H9 (cell line): ENCODE measurements at regions not wholly inside any gene's neighbourhood (a gene's known extent, or its start where the extent isn't known, plus 50 kb on each side); places are given as distances from the start of the nearest gene placed in this dataset.

Source experiments
- DNase-seq: peaks from one replicate; pipeline ENCODE4 v3.0.0-alpha.2; 2017
- H2AFZ ChIP-seq: one replicate; pipeline ENCODE4 v1.6.1; 2013; ENCODE audit warnings: mild to moderate bottlenecking, low read length, control low read depth, moderate library complexity
- H2AK5ac ChIP-seq: 2 replicates; pipeline ENCODE4 v1.6.1; 2013; ENCODE audit warnings: low read length, control low read depth, mixed read lengths; ENCODE audit not compliant: insufficient read length
- H2BK120ac ChIP-seq: one replicate; pipeline ENCODE4 v1.6.1; 2013; ENCODE audit warnings: low read depth, mild to moderate bottlenecking, low read length, control low read depth, inconsistent platforms; ENCODE audit not compliant: poor library complexity, severe bottlenecking
- H2BK12ac ChIP-seq: 2 replicates; pipeline ENCODE4 v1.6.1; 2013; ENCODE audit warnings: low read length, control low read depth, mixed read lengths, low read depth; ENCODE audit not compliant: insufficient read length
- H2BK15ac ChIP-seq: 2 replicates; pipeline ENCODE4 v1.6.1; 2013; ENCODE audit warnings: low read depth, low read length, control low read depth
- H2BK20ac ChIP-seq: one replicate; pipeline ENCODE4 v1.6.1; 2013; ENCODE audit warnings: low read depth, mild to moderate bottlenecking, low read length, control low read depth, inconsistent platforms; ENCODE audit not compliant: poor library complexity, severe bottlenecking
- H2BK5ac ChIP-seq: 2 replicates; pipeline ENCODE4 v1.6.1; 2013; ENCODE audit warnings: low read length, control low read depth, mixed read lengths; ENCODE audit not compliant: insufficient read length
- H3K14ac ChIP-seq: 2 replicates; pipeline ENCODE4 v1.6.1; 2013; ENCODE audit warnings: low read length, control low read depth; ENCODE audit not compliant: insufficient read depth
- H3K18ac ChIP-seq: 2 replicates; pipeline ENCODE4 v1.6.1; 2013; ENCODE audit warnings: low read depth, mild to moderate bottlenecking, mixed read lengths, low read length, control low read depth; ENCODE audit not compliant: insufficient read length
- H3K23ac ChIP-seq: 2 replicates; pipeline ENCODE4 v1.6.1; 2013; ENCODE audit warnings: low read length, control low read depth, mixed read lengths, low read depth; ENCODE audit not compliant: insufficient read length
- H3K23me2 ChIP-seq: 2 replicates; pipeline ENCODE4 v1.6.1; 2013; ENCODE audit warnings: low read depth, mild to moderate bottlenecking, mixed read lengths, low read length, control low read depth; ENCODE audit not compliant: insufficient read length, poor library complexity, severe bottlenecking
- H3K27ac ChIP-seq: 2 replicates; pipeline ENCODE4 v1.5.1; 2013; ENCODE audit warnings: low read length, control low read depth, mixed read lengths, low read depth; ENCODE audit not compliant: insufficient read length
- H3K27me3 ChIP-seq: 2 replicates; pipeline ENCODE4 v1.6.1; 2013; ENCODE audit warnings: low read length, control low read depth, inconsistent platforms; ENCODE audit not compliant: insufficient read depth
- H3K4ac ChIP-seq: 2 replicates; pipeline ENCODE4 v1.6.1; 2013; ENCODE audit warnings: low read depth, mild to moderate bottlenecking, control low read depth, inconsistent platforms, low read length, moderate library complexity
- H3K4me1 ChIP-seq: 2 replicates; pipeline ENCODE4 v1.6.1; 2013; ENCODE audit warnings: low read length, control low read depth, inconsistent platforms; ENCODE audit not compliant: insufficient read depth
- H3K4me2 ChIP-seq: 2 replicates; pipeline ENCODE4 v1.6.1; 2013; ENCODE audit warnings: low read length, control low read depth, mixed read lengths; ENCODE audit not compliant: insufficient read length, insufficient read depth
- H3K56ac ChIP-seq: 2 replicates; pipeline ENCODE4 v1.6.1; 2013; ENCODE audit warnings: low read depth, mild to moderate bottlenecking, mixed read lengths, low read length, control low read depth; ENCODE audit not compliant: insufficient read length
- H3K79me1 ChIP-seq: 2 replicates; pipeline ENCODE4 v1.6.1; 2013; ENCODE audit warnings: low read depth, mild to moderate bottlenecking, moderate library complexity, low read length, control low read depth, inconsistent platforms; ENCODE audit not compliant: insufficient read depth, poor library complexity, severe bottlenecking
- H3K79me2 ChIP-seq: 2 replicates; pipeline ENCODE4 v1.6.1; 2013; ENCODE audit warnings: low read length, control low read depth, inconsistent platforms; ENCODE audit not compliant: insufficient read depth
- H3K9ac ChIP-seq: 2 replicates; pipeline ENCODE4 v1.6.1; 2013; ENCODE audit warnings: low read length, control low read depth, mixed read lengths; ENCODE audit not compliant: insufficient read length; ENCODE audit errors: extremely low read depth
- H3K9me3 ChIP-seq: one replicate; pipeline ENCODE4 v1.6.1; 2013; ENCODE audit warnings: low read depth, low read length, inconsistent platforms; ENCODE audit not compliant: control insufficient read depth
- H3T11ph ChIP-seq: one replicate; pipeline ENCODE4 v1.6.1; 2013; ENCODE audit warnings: mild to moderate bottlenecking, low read length, control low read depth, inconsistent platforms
- H4K20me1 ChIP-seq: one replicate; pipeline ENCODE4 v1.6.1; 2013; ENCODE audit not compliant: control insufficient read depth, insufficient read length, insufficient read depth
- H4K5ac ChIP-seq: 2 replicates; pipeline ENCODE4 v1.6.1; 2013; ENCODE audit warnings: low read depth, mild to moderate bottlenecking, mixed read lengths, low read length, control low read depth; ENCODE audit not compliant: insufficient read length
- H4K8ac ChIP-seq: replicated peaks from 2 replicates; pipeline ENCODE4 v1.6.1; 2013; ENCODE audit warnings: low read length, control low read depth, mixed read lengths, low read depth; ENCODE audit not compliant: insufficient read length
- H4K91ac ChIP-seq: 2 replicates; pipeline ENCODE4 v1.6.1; 2013; ENCODE audit warnings: low read depth, mild to moderate bottlenecking, moderate library complexity, mixed read lengths, low read length, control low read depth; ENCODE audit not compliant: insufficient read length
- H3K27ac Mint-ChIP-seq, 3 experiments: 2 replicates in 2 of 3; 3 replicates in 1 of 3; pipeline ENCODE4 v1.8.0; 2020 to 2021; ENCODE audit warnings: mixed read lengths in 3 of 3, mild to moderate bottlenecking in 1 of 3, moderate library complexity in 1 of 3
- H3K27me3 Mint-ChIP-seq: 2 replicates; pipeline ENCODE4 v1.8.0; 2021; ENCODE audit warnings: low read depth, mild to moderate bottlenecking, moderate library complexity, mixed read lengths
- H3K36me3 Mint-ChIP-seq, 3 experiments: 2 replicates in 2 of 3; 3 replicates in 1 of 3; pipeline ENCODE4 v1.8.0; 2020 to 2021; ENCODE audit warnings: low read depth in 3 of 3, mixed read lengths in 3 of 3; ENCODE audit not compliant: insufficient read depth in 1 of 3
- H3K4me1 Mint-ChIP-seq, 2 experiments: 2 replicates each; pipeline ENCODE4 v1.8.0; 2020; ENCODE audit warnings: mixed read lengths in 2 of 2
- H3K4me3 Mint-ChIP-seq, 2 experiments: 2 replicates in 1 of 2; 3 replicates in 1 of 2; pipeline ENCODE4 v1.8.0; 2020 to 2021; ENCODE audit warnings: mild to moderate bottlenecking in 2 of 2, mixed read lengths in 2 of 2, moderate library complexity in 1 of 2
- H3K9me3 Mint-ChIP-seq, 2 experiments: 2 replicates in 1 of 2; 3 replicates in 1 of 2; pipeline ENCODE4 v1.8.0; 2020; ENCODE audit warnings: mild to moderate bottlenecking in 2 of 2, mixed read lengths in 2 of 2, moderate library complexity in 1 of 2
- CTCF ChIP-seq: fragments of 200-600 bp; sonication (generic); conservative IDR thresholded peaks from 3 replicates; pipeline ENCODE4 v1.8.0; 2021; ENCODE audit warnings: antibody characterized with exemption, mild to moderate bottlenecking
- WGBS: extraction: QIAGEN DNeasy Blood & Tissue Kit; methylation state at CpG from one replicate; pipeline ENCODE4 v1.1.7; 2013; ENCODE audit warnings: missing lambda C conversion rate, low lambda C conversion rate, mixed read lengths; ENCODE audit not compliant: insufficient read length; ENCODE audit errors: extremely low coverage; 5-methylcytosine and 5-hydroxymethylcytosine counted together

DNA sequence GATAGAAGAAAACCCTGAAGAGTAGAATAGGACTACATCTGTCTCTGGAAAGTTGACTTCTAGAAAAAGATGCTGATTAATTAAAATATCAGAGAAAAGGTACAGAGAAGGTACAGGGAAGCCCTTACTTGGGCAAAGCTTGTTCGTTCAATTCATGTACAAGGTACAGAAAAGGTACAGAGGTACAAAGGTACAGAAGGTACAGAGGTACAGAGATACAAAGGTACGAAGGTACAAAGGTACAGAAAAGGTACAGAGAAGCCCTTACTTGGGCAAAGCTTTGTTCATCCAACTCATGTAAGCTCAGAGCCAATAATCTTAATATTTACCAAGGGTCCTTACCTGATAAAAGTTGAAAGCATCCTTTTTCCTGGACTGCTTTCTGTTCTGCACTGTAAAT is 182.3 kb downstream of the PCSK1 start:
- Histone ChIP-seq H3K9me3 (no peaks in the 10 kb centered on the region), H4K91ac (no peak overlapping the region), H3T11ph (no peak overlapping the region), H3K4me2 (no peak overlapping the region), H3K27me3 (no peaks in the 10 kb centered on the region), H3K79me2 (no peaks in the 10 kb centered on the region), H3K4me1 (no peaks in the 10 kb centered on the region), H3K14ac (no peak overlapping the region), H2BK12ac (no peak overlapping the region), H4K5ac (no peak overlapping the region), H3K56ac (no peak overlapping the region), H2AFZ (no peak overlapping the region), H3K23ac (no peak overlapping the region), H4K20me1 (no peaks in the 10 kb centered on the region), H3K23me2 (no peaks in the 10 kb centered on the region), H2BK20ac (no peak overlapping the region), H3K79me1 (no peaks in the 10 kb centered on the region), H2BK120ac (no peak overlapping the region), H2BK15ac (no peak overlapping the region), H2AK5ac (no peak overlapping the region), H3K27ac (no peak overlapping the region), H4K8ac (no peak overlapping the region), H3K18ac (no peak overlapping the region), H2BK5ac (no peak overlapping the region), H3K9ac (no peak overlapping the region), H3K4ac (no peak overlapping the region)
- WGBS = no CpG with 5 or more reads among the region's 2 CpGs
- H3K9me3 Mint-ChIP-seq = no peaks in the 10 kb centered on the region
- no peak for DNase-seq
- no peak overlapping the region for H3K4me3 Mint-ChIP-seq
- H3K27ac Mint-ChIP-seq = no peak overlapping the region
- H3K4me1 Mint-ChIP-seq = peaks cover 3 to 4% of the 10 kb centered on the region in 2 experiments; a peak in 3 of 4 replicates
- H3K36me3 Mint-ChIP-seq = no peaks in the 10 kb centered on the region
- no peak for TF ChIP-seq CTCF
- no peaks in the 10 kb centered on the region for H3K27me3 Mint-ChIP-seq
